ENCODE measurements at regions not wholly inside any gene's neighbourhood (a gene's known extent, or its start where the extent isn't known, plus 50 kb on each side); places are given as distances from the start of the nearest gene placed in this dataset.

GRCh38 chr16:75971334-75971733, 245.0 kb upstream of the CPHXL start:
- ATAC-seq, result no peak
- TF ChIP-seq ZFP3 (CRISPR knock-in tag; IDR thresholded peaks at IDR 0.05), result no peak
- TF ChIP-seq ZFP30 (CRISPR knock-in tag; IDR thresholded peaks at IDR 0.05), result no peak
- no peak for TF ChIP-seq BACH2 (CRISPR knock-in tag; IDR thresholded peaks at IDR 0.05; ENCODE audit: borderline replicate concordance)
- TF ChIP-seq SNAI2 (CRISPR knock-in tag; IDR thresholded peaks at IDR 0.05), result no peak
- no peak for TF ChIP-seq TSHZ2 (CRISPR knock-in tag; IDR thresholded peaks at IDR 0.05)
- no peak for TF ChIP-seq RARB (CRISPR knock-in tag; IDR thresholded peaks at IDR 0.05)
- no peak for TF ChIP-seq GLIS3 (CRISPR knock-in tag; IDR thresholded peaks at IDR 0.05)
- no peak for TF ChIP-seq ZNF8 (CRISPR knock-in tag; IDR thresholded peaks at IDR 0.05)
- TF ChIP-seq CSDC2 (CRISPR knock-in tag; IDR thresholded peaks at IDR 0.05), result no peak

DNA sequence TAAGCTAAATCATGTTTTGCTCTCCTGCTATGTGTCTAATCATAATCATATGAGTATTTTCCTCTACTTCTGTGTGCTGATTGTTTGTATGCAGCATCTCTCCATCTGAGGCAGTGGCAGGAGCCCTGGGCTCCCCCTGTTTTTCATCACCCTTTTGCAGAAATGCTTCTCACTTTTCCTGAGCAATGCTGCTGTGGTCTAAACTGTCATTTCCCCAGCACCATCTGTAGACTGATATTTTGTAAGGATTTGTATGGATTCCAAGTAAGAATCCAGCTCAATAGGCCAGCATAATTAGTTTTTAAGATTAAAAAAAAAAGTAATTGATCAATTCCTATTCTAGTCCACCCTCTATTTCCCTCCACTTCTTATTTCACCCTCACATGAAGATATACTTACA, 257.0 kb upstream of the CPHXL start:
- TF ChIP-seq TOX (CRISPR knock-in tag; IDR thresholded peaks at IDR 0.05; ENCODE audit: borderline replicate concordance) (no peak), PPARA (CRISPR knock-in tag; IDR thresholded peaks at IDR 0.05; ENCODE audit: borderline replicate concordance) (no peak), CREB5 (CRISPR knock-in tag; IDR thresholded peaks at IDR 0.05; ENCODE audit: low read depth) (no peak), ZC3H10 (CRISPR knock-in tag; IDR thresholded peaks at IDR 0.05) (no peak), CSDC2 (CRISPR knock-in tag; IDR thresholded peaks at IDR 0.05) (no peak), ZNF70 (CRISPR knock-in tag; IDR thresholded peaks at IDR 0.05) (no peak), ZFP30 (CRISPR knock-in tag; IDR thresholded peaks at IDR 0.05) (no peak), ARNTL (CRISPR knock-in tag; IDR thresholded peaks at IDR 0.05; ENCODE audit: borderline replicate concordance, low read depth) (no peak), ZNF565 (CRISPR knock-in tag; conservative IDR thresholded peaks at IDR 0.05; ENCODE audit: low read depth) (no peak)
- TF ChIP-seq, protein P1, sequence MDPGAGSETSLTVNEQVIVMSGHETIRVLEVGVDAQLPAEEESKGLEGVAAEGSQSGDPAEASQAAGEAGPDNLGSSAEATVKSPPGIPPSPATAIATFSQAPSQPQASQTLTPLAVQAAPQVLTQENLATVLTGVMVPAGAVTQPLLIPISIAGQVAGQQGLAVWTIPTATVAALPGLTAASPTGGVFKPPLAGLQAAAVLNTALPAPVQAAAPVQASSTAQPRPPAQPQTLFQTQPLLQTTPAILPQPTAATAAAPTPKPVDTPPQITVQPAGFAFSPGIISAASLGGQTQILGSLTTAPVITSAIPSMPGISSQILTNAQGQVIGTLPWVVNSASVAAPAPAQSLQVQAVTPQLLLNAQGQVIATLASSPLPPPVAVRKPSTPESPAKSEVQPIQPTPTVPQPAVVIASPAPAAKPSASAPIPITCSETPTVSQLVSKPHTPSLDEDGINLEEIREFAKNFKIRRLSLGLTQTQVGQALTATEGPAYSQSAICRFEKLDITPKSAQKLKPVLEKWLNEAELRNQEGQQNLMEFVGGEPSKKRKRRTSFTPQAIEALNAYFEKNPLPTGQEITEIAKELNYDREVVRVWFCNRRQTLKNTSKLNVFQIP (CRISPR knock-in tag; IDR thresholded peaks at IDR 0.05; ENCODE audit: borderline replicate concordance, low read depth), result no peak
- no peak for ATAC-seq

GRCh38 chr16:75983741-75984381, 257.6 kb upstream of the CPHXL start:
- ATAC-seq, result no peak
- TF ChIP-seq ESRRG (CRISPR knock-in tag; IDR thresholded peaks at IDR 0.05) (no peak), PPARA (CRISPR knock-in tag; IDR thresholded peaks at IDR 0.05; ENCODE audit: borderline replicate concordance) (no peak), TOX (CRISPR knock-in tag; IDR thresholded peaks at IDR 0.05; ENCODE audit: borderline replicate concordance) (no peak), ZFP3 (CRISPR knock-in tag; IDR thresholded peaks at IDR 0.05) (no peak), SNAI2 (CRISPR knock-in tag; IDR thresholded peaks at IDR 0.05) (no peak), OSR1 (CRISPR knock-in tag; IDR thresholded peaks at IDR 0.05) (no peak), ZC3H10 (CRISPR knock-in tag; IDR thresholded peaks at IDR 0.05) (no peak), PATZ1 (CRISPR knock-in tag; IDR thresholded peaks at IDR 0.05; ENCODE audit: borderline replicate concordance) (no peak), TSHZ2 (CRISPR knock-in tag; IDR thresholded peaks at IDR 0.05) (no peak), BACH2 (CRISPR knock-in tag; IDR thresholded peaks at IDR 0.05; ENCODE audit: borderline replicate concordance) (no peak), ISL1 (CRISPR knock-in tag; IDR thresholded peaks at IDR 0.05) (no peak), ARNTL (CRISPR knock-in tag; IDR thresholded peaks at IDR 0.05; ENCODE audit: borderline replicate concordance, low read depth) (no peak)
